ENCODE measurements at regions not wholly inside any gene's neighbourhood (a gene's known extent, or its start where the extent isn't known, plus 50 kb on each side); places are given as distances from the start of the nearest gene placed in this dataset.

DNA sequence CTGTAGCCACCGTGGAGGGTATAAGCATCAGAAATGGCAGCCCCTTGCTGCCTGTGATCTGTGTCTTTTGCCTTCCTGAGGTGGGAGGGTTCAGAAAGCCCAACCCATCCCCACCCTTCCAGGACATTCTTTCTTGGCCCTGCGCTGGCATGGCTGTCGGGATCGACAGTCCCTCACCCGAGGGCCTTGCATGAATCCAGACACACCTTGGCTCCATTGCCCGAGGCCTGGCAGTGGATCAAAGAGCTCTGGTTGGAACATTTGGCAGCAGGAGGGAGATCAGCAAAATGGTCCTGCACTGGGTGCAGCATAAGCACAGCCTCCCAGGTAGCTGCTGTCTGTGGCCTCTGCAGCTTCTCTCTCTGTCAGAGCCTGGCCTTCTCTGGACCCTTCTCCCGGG lies 246.6 kb upstream of the MAF start:
- no peak for TF ChIP-seq CTCF (IDR thresholded peaks at IDR 0.05)
- no peak for TF ChIP-seq EP300 (IDR thresholded peaks at IDR 0.05)
- no peak for TF ChIP-seq POLR2A (IDR thresholded peaks at IDR 0.05)
